Panc1 (cell line): ENCODE measurements at regions not wholly inside any gene's neighbourhood (a gene's known extent, or its start where the extent isn't known, plus 50 kb on each side); places are given as distances from the start of the nearest gene placed in this dataset.
A peak's percentile ranks its signal among the peaks of the same experiment; 100 is the strongest.

ENCODE experiments used
- ATAC-seq: fragments of 200-7000 bp; cut with Tn5 transposase; 2 replicates; pipeline ENCODE4 v1.9.1; 2020; ENCODE audit warnings: mild to moderate bottlenecking, moderate library complexity
- BruUV-seq: library from RNA; stranded (reverse); fragments of 400-500 nt; replicated peaks from 2 replicates; lab custom pipeline; 2021; lab: Mats Ljungman, UMichigan
- CTCF ChIA-PET: fragments of 300-600 bp; sonication (Branson Sonifier 250); formaldehyde crosslinking; loops from one replicate; lab custom pipeline; 2022; ENCODE audit warnings: antibody characterized with exemption; lab: Charles Lee
- POLR2A ChIA-PET: fragments of 300-600 bp; sonication (Branson Sonifier 250); formaldehyde crosslinking; loops from one replicate; lab custom pipeline; 2022; ENCODE audit warnings: antibody characterized with exemption; lab: Charles Lee
- DNase-seq: peaks from one replicate; pipeline ENCODE4 v3.0.0-alpha.2; 2010; ENCODE audit warnings: low read depth, low spot score
- H3K27ac ChIP-seq: 2 replicates; pipeline ENCODE4 v1.5.1; 2011; ENCODE audit warnings: mild to moderate bottlenecking, low read length, inconsistent platforms
- H3K27me3 ChIP-seq: fragments of 200-500 bp; sonication (Bioruptor generic); 2 replicates; pipeline ENCODE4 v1.6.0; 2014; ENCODE audit warnings: low read length, inconsistent platforms; ENCODE audit not compliant: control insufficient read depth, insufficient read depth
- H3K36me3 ChIP-seq: fragments of 200-500 bp; sonication (Bioruptor generic); 2 replicates; pipeline ENCODE4 v1.5.1; 2014; ENCODE audit warnings: inconsistent platforms, mild to moderate bottlenecking, low read length, moderate library complexity; ENCODE audit not compliant: control insufficient read depth, insufficient read depth
- H3K4me1 ChIP-seq: 2 replicates; pipeline ENCODE4 v1.5.1; 2011; ENCODE audit warnings: inconsistent platforms, mild to moderate bottlenecking, low read length, moderate library complexity; ENCODE audit not compliant: control insufficient read depth, insufficient read depth
- H3K4me3 ChIP-seq, 2 experiments: 2 replicates each; pipeline ENCODE4 v1.5.1; 2011 to 2012; ENCODE audit warnings: low read depth in 2 of 2, low read length in 2 of 2, mild to moderate bottlenecking in 2 of 2, inconsistent platforms in 1 of 2, moderate library complexity in 1 of 2
- H3K9me3 ChIP-seq: fragments of 200-500 bp; sonication (Bioruptor generic); 2 replicates; pipeline ENCODE4 v1.5.1; 2014; ENCODE audit warnings: low read depth, mild to moderate bottlenecking, inconsistent platforms, low read length, moderate library complexity; ENCODE audit not compliant: control insufficient read depth, insufficient read depth
- POLR2AphosphoS5 ChIP-seq: IDR thresholded peaks from 2 replicates; pipeline ENCODE4 v1.6.1; 2012; ENCODE audit warnings: mild to moderate bottlenecking, low read depth, low read length, moderate library complexity
- SIN3A ChIP-seq: IDR thresholded peaks from 2 replicates; pipeline ENCODE4 v1.6.1; 2012; ENCODE audit warnings: low read depth, mild to moderate bottlenecking, low read length, moderate library complexity, borderline replicate concordance; ENCODE audit not compliant: insufficient read depth
- in situ Hi-C: cut with HindIII; loops from 2 replicates; pipeline ENCODE4 v1.10.0; 2016; ENCODE audit warnings: low sequenced_read_pairs, low pct_unique_long_range_greater_than_20kb
- intact Hi-C: fragments of 100-400 bp; cut with micrococcal nuclease; formaldehyde crosslinking; loops from one replicate; pipeline ENCODE4 v1.10.0; 2022; ENCODE audit not compliant: unreplicated experiment
- TF ChIP-seq, protein P1 (sequence below): fragments of 450-650 bp; IDR thresholded peaks from 2 replicates; pipeline ENCODE4 v1.5.1; 2017; ENCODE audit warnings: mild to moderate bottlenecking
- TF ChIP-seq, protein P2 (sequence below), 2 experiments: IDR thresholded peaks; 2 replicates each; pipeline ENCODE4 v1.6.1; 2011 to 2012; ENCODE audit warnings: low read depth in 2 of 2, control low read depth in 1 of 2, low read length in 1 of 2, mild to moderate bottlenecking in 1 of 2, moderate library complexity in 1 of 2; ENCODE audit not compliant: insufficient read depth in 1 of 2

GRCh38 chr2:194870974-194871535 is 786.0 kb upstream of the SLC39A10 start:
- intact Hi-C loops, result loop anchor here (10.0 kb wide), 1 partner anchor 444 kb away; no protein-coding TSS in a partner anchor
- no TSS peak for BruUV-seq

DNA sequence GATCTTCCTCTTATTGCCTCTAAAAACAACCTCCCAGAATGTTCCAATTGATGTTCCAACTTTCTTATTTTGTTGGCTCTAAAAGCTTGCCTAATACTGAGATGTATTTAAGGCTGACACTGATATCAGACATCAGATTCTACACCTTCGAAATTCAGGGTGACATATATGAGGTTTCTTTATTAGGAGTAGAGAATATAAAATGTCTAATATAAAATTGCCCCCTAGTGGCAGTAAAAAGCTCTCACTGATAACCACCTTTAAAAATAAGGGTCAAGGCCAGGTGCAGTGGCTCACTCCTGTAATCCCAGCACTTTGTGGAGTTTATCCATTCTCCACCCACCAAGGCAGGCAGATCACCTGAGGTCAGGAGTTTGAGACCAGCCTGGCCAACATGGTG is 789.7 kb upstream of the SLC39A10 start:
- intact Hi-C loops (no loop called here), in situ Hi-C loops (no loop called here)
- TF ChIP-seq, protein P1, sequence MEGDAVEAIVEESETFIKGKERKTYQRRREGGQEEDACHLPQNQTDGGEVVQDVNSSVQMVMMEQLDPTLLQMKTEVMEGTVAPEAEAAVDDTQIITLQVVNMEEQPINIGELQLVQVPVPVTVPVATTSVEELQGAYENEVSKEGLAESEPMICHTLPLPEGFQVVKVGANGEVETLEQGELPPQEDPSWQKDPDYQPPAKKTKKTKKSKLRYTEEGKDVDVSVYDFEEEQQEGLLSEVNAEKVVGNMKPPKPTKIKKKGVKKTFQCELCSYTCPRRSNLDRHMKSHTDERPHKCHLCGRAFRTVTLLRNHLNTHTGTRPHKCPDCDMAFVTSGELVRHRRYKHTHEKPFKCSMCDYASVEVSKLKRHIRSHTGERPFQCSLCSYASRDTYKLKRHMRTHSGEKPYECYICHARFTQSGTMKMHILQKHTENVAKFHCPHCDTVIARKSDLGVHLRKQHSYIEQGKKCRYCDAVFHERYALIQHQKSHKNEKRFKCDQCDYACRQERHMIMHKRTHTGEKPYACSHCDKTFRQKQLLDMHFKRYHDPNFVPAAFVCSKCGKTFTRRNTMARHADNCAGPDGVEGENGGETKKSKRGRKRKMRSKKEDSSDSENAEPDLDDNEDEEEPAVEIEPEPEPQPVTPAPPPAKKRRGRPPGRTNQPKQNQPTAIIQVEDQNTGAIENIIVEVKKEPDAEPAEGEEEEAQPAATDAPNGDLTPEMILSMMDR, result peak; percentile 74
- no peak for TF ChIP-seq SIN3A
- DNase-seq, result no peak
- Histone ChIP-seq H3K27ac (no peak overlapping the region), H3K9me3 (no peaks in the 10 kb centered on the region), H3K4me3 (no peak overlapping the region), H3K36me3 (no peaks in the 10 kb centered on the region), H3K27me3 (no peaks in the 10 kb centered on the region), H3K4me1 (no peaks in the 10 kb centered on the region)
- no TSS peak for BruUV-seq
- no peak; the same call in 1 of the 2 replicates for ATAC-seq
- ChIA-PET POLR2A (no interaction called here), CTCF (no interaction called here)

More at GRCh38 chr2:194870974-194871535, 786.0 kb upstream of the SLC39A10 start:
- Histone ChIP-seq H3K4me1 (no peaks in the 10 kb centered on the region), H3K27ac (no peak overlapping the region), H3K4me3 (no peak overlapping the region), H3K27me3 (no peaks in the 10 kb centered on the region), H3K36me3 (no peaks in the 10 kb centered on the region), H3K9me3 (no peaks in the 10 kb centered on the region)
- TF ChIP-seq SIN3A (no peak), POLR2AphosphoS5 (no peak)
- TF ChIP-seq, protein P2, sequence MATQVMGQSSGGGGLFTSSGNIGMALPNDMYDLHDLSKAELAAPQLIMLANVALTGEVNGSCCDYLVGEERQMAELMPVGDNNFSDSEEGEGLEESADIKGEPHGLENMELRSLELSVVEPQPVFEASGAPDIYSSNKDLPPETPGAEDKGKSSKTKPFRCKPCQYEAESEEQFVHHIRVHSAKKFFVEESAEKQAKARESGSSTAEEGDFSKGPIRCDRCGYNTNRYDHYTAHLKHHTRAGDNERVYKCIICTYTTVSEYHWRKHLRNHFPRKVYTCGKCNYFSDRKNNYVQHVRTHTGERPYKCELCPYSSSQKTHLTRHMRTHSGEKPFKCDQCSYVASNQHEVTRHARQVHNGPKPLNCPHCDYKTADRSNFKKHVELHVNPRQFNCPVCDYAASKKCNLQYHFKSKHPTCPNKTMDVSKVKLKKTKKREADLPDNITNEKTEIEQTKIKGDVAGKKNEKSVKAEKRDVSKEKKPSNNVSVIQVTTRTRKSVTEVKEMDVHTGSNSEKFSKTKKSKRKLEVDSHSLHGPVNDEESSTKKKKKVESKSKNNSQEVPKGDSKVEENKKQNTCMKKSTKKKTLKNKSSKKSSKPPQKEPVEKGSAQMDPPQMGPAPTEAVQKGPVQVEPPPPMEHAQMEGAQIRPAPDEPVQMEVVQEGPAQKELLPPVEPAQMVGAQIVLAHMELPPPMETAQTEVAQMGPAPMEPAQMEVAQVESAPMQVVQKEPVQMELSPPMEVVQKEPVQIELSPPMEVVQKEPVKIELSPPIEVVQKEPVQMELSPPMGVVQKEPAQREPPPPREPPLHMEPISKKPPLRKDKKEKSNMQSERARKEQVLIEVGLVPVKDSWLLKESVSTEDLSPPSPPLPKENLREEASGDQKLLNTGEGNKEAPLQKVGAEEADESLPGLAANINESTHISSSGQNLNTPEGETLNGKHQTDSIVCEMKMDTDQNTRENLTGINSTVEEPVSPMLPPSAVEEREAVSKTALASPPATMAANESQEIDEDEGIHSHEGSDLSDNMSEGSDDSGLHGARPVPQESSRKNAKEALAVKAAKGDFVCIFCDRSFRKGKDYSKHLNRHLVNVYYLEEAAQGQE (IDR thresholded peaks at IDR 0.05; ENCODE audit: insufficient read depth in 1 of 2, low read depth in 2 of 2, low read length in 1 of 2), result no peak
- TF ChIP-seq, protein P1, result no peak
- no peak for ATAC-seq
- ChIA-PET POLR2A (no interaction called here), CTCF (no interaction called here)
- DNase-seq, result no peak
- in situ Hi-C loops, result no loop called here
